Fibroblast of lung (primary cell): ENCODE measurements at regions not wholly inside any gene's neighbourhood (a gene's known extent, or its start where the extent isn't known, plus 50 kb on each side); places are given as distances from the start of the nearest gene placed in this dataset.

ENCODE experiments used
- DNase-seq, 2 donors: peaks; one replicate each; pipeline versions ENCODE4 v3.0.0 to v3.0.0-alpha.2; 2010; ENCODE audit warnings: low read depth in 2 of 2
- H2AFZ ChIP-seq: 2 replicates; pipeline ENCODE4 v1.5.1; 2012; ENCODE audit warnings: low read length, control low read depth, inconsistent platforms
- H3K27ac ChIP-seq: 2 replicates; pipeline ENCODE4 v1.5.1; 2011; ENCODE audit warnings: low read length, control low read depth; ENCODE audit not compliant: insufficient read depth
- H3K27me3 ChIP-seq: 2 replicates; pipeline ENCODE4 v1.5.1; 2011; ENCODE audit warnings: mild to moderate bottlenecking, low read length; ENCODE audit not compliant: control insufficient read depth, insufficient read depth
- H3K36me3 ChIP-seq: 2 replicates; pipeline ENCODE4 v1.5.1; 2011; ENCODE audit warnings: low read length; ENCODE audit not compliant: control insufficient read depth, insufficient read depth
- H3K4me1 ChIP-seq: 2 replicates; pipeline ENCODE4 v1.5.1; 2011; ENCODE audit warnings: low read length; ENCODE audit not compliant: control insufficient read depth, insufficient read depth; ENCODE audit errors: extremely low read depth
- H3K4me2 ChIP-seq: 2 replicates; pipeline ENCODE4 v1.5.1; 2011; ENCODE audit warnings: low read length, control low read depth; ENCODE audit not compliant: insufficient read depth; ENCODE audit errors: extremely low read depth
- H3K4me3 ChIP-seq, 4 experiments: fragments of 200-600 bp in 1 of 4; sonication (generic) in 1 of 4; replicated peaks in 1 of 4; 2 replicates each; pipeline ENCODE4 v1.5.1; 2011 to 2016; ENCODE audit warnings: low read length in 4 of 4, low read depth in 3 of 4, mild to moderate bottlenecking in 3 of 4, control low read depth in 2 of 4, inconsistent platforms in 1 of 4, mixed read lengths in 1 of 4; ENCODE audit not compliant: insufficient read depth in 1 of 4; ENCODE audit errors: control extremely low read depth in 1 of 4
- H3K79me2 ChIP-seq: 2 replicates; pipeline ENCODE4 v1.5.1; 2012; ENCODE audit warnings: mild to moderate bottlenecking, low read length, inconsistent platforms; ENCODE audit not compliant: control insufficient read depth, insufficient read depth
- H3K9ac ChIP-seq: 2 replicates; pipeline ENCODE4 v1.5.1; 2011; ENCODE audit warnings: mild to moderate bottlenecking, low read length, control low read depth; ENCODE audit not compliant: insufficient read depth
- H3K9me3 ChIP-seq: 2 replicates; pipeline ENCODE4 v1.5.1; 2012; ENCODE audit warnings: low read depth, low read length; ENCODE audit not compliant: control insufficient read depth, insufficient read depth
- H4K20me1 ChIP-seq: 2 replicates; pipeline ENCODE4 v1.5.1; 2011; ENCODE audit warnings: low read length; ENCODE audit not compliant: control insufficient read depth, insufficient read depth; ENCODE audit errors: extremely low read depth
- CTCF ChIP-seq, 2 donors: IDR thresholded peaks in 1 of 2; conservative IDR thresholded peaks in 1 of 2; 1 replicate in 1 of 2; 2 replicates in 1 of 2; pipeline ENCODE4 v1.5.1; 2011 to 2012; ENCODE audit warnings: low read length in 2 of 2, control low read depth in 1 of 2, inconsistent platforms in 1 of 2, low read depth in 1 of 2, mild to moderate bottlenecking in 1 of 2
- EZH2 ChIP-seq: IDR thresholded peaks from 2 replicates; pipeline ENCODE4 v1.5.1; 2012; ENCODE audit warnings: low read length, control low read depth, mild to moderate bottlenecking; ENCODE audit errors: missing control alignments

DNA sequence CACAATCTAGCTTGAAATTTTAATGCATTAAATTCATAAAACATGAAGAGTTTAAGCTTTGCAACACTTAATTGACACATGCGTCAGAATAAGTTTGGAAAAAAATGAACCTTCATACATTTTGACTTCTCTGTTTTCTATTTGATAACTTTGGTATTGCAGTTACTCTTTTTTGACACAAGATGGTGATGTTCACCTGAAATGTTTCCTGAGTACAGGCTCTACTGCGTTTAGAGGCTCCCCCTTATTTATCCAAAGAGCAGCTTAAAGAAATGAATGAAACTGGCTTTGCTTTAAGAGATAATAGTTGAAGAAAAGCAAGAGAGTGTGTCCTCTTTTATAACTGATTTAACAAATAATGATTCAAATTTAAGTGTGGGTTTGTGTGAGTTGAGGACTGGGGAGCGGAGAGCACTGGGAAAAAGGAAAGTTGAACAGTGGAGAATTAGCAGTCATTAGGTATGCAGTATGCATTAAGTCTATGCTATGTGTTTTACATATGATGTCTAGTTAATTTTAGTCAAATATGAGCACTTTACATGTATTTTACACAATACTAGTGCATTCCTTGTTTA, 180.6 kb upstream of the NUDT6 start:
- Histone ChIP-seq H3K9ac (no peak overlapping the region), H3K36me3 (no peaks in the 10 kb centered on the region), H2AFZ (no peak overlapping the region), H3K27ac (no peak overlapping the region), H3K4me1 (no peaks in the 10 kb centered on the region), H3K4me3 (no peak overlapping the region), H3K4me2 (no peak overlapping the region), H3K9me3 (no peaks in the 10 kb centered on the region), H4K20me1 (no peaks in the 10 kb centered on the region), H3K27me3 (no peaks in the 10 kb centered on the region), H3K79me2 (no peaks in the 10 kb centered on the region)
- no peak for TF ChIP-seq EZH2
- TF ChIP-seq CTCF (conservative IDR thresholded peaks at IDR 0.05 in 1 of 2, IDR thresholded peaks at IDR 0.05 in 1 of 2; ENCODE audit: low read depth in 1 of 2, low read length in 2 of 2) = peak; percentile 63 to 66
- peak; percentile 52 to 79 for DNase-seq

- H3K36me3 ChIP-seq = no peaks in the 10 kb centered on the region
- H4K20me1 ChIP-seq = no peaks in the 10 kb centered on the region
- H3K4me2 ChIP-seq = no peak overlapping the region
- H3K79me2 ChIP-seq = no peaks in the 10 kb centered on the region
- no peak overlapping the region for H3K9ac ChIP-seq
- no peak overlapping the region for H3K4me3 ChIP-seq
- peak; percentile 16 to 42 for DNase-seq
- no peak overlapping the region for H3K27ac ChIP-seq
- H3K27me3 ChIP-seq = no peaks in the 10 kb centered on the region
- H3K4me1 ChIP-seq = no peaks in the 10 kb centered on the region
- TF ChIP-seq EZH2 = no peak
- no peak for TF ChIP-seq CTCF (conservative IDR thresholded peaks at IDR 0.05 in 1 of 2, IDR thresholded peaks at IDR 0.05 in 1 of 2; ENCODE audit: low read depth in 1 of 2, low read length in 2 of 2)
- H2AFZ ChIP-seq = no peak overlapping the region
- H3K9me3 ChIP-seq = no peaks in the 10 kb centered on the region
These were observed 182.1 kb upstream of the NUDT6 start for GRCh38 chr4:123104310-123105025.

GRCh38 chr4:123105026-123105420, 182.6 kb upstream of the NUDT6 start:
- no peak overlapping the region for H2AFZ ChIP-seq
- no peaks in the 10 kb centered on the region for H3K27me3 ChIP-seq
- no peak overlapping the region for H3K27ac ChIP-seq
- no peaks in the 10 kb centered on the region for H4K20me1 ChIP-seq
- DNase-seq = no peak
- no peak overlapping the region for H3K9ac ChIP-seq
- H3K4me3 ChIP-seq = no peak overlapping the region
- no peaks in the 10 kb centered on the region for H3K79me2 ChIP-seq
- H3K36me3 ChIP-seq = no peaks in the 10 kb centered on the region
- no peak overlapping the region for H3K4me2 ChIP-seq
- H3K4me1 ChIP-seq = no peaks in the 10 kb centered on the region
- H3K9me3 ChIP-seq = no peaks in the 10 kb centered on the region
- TF ChIP-seq CTCF (conservative IDR thresholded peaks at IDR 0.05 in 1 of 2, IDR thresholded peaks at IDR 0.05 in 1 of 2; ENCODE audit: low read depth in 1 of 2, low read length in 2 of 2) = no peak
- TF ChIP-seq EZH2 = no peak
